ENCODE measurements at regions not wholly inside any gene's neighbourhood (a gene's known extent, or its start where the extent isn't known, plus 50 kb on each side); places are given as distances from the start of the nearest gene placed in this dataset.
A peak's percentile ranks its signal among the peaks of the same experiment; 100 is the strongest.
"Not testable (repeated sequence)": the region's sequence is repeated elsewhere in the genome, so short reads cannot be mapped to it uniquely, and the experiment has no call there.

- DNase-seq (ENCODE audit: low spot score) = no peak
Observed at GRCh38 chr1:191358724-191359123, 799.5 kb upstream of the RGS18 start.

GRCh38 chr1:191366686-191367085 lies 791.6 kb upstream of the RGS18 start:
- no peak for DNase-seq (ENCODE audit: low spot score)

DNA sequence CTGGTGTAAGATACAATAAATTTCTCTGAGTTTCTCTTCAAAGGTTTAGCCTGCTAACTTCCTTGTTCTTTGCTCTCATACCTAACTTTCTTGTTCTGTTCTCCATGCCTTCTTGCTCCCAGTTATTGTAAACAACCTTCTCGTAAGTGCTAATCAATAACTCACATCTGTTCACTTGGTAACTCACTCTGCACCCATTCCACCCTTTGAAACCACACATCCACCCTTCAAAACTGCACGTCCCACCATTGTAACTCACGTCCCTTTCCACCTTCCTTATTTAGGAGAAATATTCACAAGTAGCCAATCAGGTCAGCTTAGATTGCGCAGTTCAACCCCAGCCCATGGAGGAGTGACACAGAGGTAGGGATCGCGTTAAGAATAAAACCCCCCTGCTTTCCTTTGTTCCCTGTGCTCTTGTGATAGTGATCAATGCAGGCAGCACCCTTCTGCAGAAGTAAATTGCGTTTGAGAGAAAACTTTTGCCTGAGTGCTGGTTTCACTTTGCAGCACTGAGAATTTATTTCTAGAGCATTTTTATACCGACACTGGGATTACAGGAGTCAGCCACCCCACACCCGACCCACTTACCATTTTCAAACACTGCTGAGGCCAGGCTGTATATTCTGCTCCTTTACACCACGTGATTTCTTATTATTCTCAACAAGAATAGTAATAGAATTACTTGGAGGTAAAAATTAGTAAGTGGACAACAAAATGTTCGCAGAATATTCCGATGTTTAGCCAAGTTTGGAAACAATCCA lies 789.2 kb upstream of the RGS18 start:
- DNase-seq (ENCODE audit: low spot score) = no peak

DNA sequence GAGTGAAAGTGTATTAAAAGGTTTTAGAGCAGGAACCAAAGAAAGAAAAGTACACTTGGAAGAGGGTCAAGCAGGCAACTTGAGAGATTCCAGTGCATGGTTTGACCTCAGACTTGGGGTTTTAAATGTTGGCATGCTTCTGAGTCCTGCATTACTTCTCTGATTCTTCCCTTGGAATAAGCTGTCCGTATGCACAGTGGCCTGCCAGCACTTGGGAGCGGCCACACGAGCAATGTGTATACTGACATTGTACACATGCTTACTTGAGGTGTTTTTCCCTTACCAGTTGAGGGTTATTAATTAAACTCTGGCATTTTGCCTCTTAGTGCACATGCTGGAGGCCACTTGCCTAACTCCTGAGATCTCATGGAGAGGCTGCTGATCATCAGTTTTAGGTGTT lies 786.6 kb upstream of the RGS18 start:
- DNase-seq (ENCODE audit: low spot score) = no peak

GRCh38 chr1:191388283-191388682 lies 770.0 kb upstream of the RGS18 start:
- no peak for DNase-seq (ENCODE audit: low spot score)

DNA sequence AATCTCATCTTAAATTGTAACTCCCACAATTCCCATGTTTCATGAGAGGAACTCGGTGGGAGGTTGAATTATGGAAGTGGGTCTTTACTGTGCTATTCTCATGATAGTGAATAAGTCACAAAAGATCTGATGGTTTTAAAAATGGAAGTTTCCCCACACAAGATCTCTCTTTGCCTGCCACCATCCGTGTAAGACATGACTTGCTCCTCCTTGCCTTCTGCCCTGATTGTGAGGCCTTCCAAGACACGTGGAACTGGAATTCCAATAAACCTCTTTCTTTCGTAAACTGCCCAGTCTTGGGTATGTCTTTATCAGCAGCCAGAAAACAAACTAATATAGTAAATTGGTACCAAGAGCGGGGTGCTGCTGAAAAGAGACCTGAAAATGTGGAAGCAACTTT lies 761.6 kb upstream of the RGS18 start:
- DNase-seq (ENCODE audit: low spot score) = no peak

- DNase-seq (ENCODE audit: low spot score) = no peak
Observed at GRCh38 chr1:191398551-191398950, 759.7 kb upstream of the RGS18 start.

GRCh38 chr1:191405417-191405816 lies 752.8 kb upstream of the RGS18 start:
- no peak for DNase-seq (ENCODE audit: low spot score)

DNA sequence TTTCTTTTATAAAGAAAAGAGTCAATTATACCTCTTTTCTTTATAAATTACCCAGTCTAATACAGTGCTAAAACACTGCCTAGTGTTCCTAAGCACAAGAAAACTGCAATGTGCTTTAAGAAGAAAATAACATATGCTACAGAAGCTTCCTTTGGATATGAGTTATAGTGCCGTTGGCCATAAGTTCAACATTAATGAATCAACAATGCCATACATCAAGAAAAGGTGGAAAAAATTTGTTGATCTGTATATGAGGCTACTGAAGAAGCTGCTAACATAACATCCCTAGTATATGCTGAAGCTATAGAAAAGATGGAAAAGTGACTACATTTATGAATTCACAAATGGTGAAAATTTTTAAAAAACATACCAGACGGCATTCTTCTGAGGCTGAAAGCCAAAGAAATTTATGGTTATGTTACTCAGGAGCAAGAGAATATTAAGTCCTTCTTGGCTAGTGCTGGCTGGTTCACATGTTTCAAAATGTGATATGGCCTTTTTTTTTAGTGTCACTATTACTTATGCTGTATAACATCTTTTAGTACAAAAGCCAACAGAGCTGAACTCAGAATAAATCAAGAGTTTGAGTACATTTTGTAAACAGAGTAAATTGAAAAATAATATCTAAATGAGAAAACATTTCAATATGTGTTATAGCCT lies 743.2 kb upstream of the RGS18 start:
- DNase-seq (ENCODE audit: low spot score) = no peak

DNA sequence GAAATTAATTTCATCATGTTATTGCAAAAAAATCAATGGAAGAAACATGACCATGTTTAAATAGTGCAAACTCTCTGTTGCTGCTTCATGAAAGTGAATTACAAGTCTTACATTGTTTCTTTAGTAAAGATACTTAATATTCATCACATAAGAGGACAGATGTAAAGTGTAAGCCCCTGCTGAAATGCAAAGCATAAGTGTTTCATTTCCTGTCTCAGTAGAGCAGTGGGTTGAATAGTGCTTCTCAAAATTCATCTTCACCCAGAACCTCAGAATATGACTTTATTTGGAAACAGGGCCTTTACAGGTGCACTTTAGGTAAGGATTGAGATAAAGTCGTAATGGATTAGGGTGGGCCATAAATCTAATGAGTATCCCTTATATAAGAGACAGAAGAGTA lies 738.4 kb upstream of the RGS18 start:
- DNase-seq (ENCODE audit: low spot score) = no peak

GRCh38 chr1:191427593-191427992 lies 730.7 kb upstream of the RGS18 start:
- DNase-seq (ENCODE audit: low spot score) = no peak

DNA sequence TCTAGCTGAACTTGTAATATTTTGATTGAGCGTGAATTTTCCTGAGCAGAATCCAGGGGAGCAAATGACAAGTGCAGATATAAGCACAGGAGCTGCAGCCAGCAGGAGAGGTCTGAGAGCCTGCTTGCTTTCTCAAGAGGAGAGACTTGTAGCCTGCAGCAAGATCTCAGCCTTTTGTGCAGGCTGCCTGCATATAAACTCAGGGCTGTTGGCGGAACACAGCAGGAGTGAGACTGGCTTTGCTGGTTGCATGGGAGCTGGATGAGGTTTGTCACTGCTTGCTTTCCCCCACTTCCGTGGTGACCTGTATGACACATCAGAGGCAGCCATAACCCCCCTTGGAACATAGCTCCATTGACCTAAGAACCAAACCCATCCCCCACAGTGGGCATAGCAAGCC lies 725.4 kb upstream of the RGS18 start:
- no peak for DNase-seq (ENCODE audit: low spot score)

DNA sequence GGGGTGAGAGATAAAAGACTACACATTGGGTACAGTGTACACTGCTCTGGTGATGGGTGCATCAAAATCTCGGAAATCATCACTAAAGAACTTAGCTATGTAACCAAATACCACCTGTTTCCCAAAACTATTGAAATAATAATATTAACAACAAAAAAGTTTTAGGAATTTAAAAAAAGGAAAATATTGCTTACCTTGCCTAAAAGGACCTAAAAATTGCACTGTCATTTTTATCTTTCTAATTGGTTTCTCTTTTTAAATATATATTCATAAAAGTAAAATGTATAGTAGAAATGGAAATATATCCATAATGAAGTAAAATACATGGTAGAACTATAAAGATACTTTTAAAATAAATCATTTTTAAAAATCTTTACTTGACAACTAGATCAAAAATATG lies 719.3 kb upstream of the RGS18 start:
- DNase-seq (ENCODE audit: low spot score) = no peak

DNA sequence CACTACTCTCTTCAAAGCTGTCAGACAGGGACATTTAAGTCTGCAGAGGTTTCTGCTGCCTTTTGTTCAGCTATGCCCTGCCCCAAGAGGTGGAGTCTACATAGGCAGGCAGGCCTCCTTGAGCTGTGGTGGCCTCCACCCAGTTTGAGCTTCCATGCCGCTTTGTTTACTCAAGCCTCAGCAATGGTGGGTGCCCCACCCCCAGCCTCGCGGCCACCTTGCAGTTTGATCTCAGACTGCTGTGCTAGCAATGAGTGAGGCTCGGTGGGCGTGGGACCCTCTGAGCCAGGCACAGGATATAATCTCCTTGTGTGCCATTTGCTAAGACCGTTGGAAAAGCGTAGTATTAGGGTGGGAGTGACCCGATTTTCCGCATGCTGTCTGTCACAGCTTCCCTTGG lies 710.0 kb upstream of the RGS18 start:
- DNase-seq (ENCODE audit: low spot score) = not testable (repeated sequence)

DNA sequence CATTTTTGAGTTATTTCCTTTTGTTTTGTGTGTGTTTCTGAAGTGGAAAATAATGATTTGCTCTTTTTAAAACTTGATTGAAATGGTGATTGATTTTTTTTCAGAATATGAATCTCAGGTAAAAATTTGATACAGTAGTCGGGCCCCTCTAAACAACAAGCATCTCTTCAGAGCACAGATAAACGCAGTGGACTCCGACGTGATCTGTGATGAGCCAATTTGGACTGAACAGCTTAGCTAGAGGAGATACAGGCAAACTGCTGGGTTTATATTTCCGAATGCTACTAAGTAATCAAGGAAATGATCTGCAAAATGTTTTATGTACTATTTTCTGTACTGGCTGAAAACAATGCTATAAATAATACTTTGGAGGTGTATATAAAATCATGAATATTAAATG lies 705.7 kb upstream of the RGS18 start:
- DNase-seq (ENCODE audit: low spot score) = no peak

DNA sequence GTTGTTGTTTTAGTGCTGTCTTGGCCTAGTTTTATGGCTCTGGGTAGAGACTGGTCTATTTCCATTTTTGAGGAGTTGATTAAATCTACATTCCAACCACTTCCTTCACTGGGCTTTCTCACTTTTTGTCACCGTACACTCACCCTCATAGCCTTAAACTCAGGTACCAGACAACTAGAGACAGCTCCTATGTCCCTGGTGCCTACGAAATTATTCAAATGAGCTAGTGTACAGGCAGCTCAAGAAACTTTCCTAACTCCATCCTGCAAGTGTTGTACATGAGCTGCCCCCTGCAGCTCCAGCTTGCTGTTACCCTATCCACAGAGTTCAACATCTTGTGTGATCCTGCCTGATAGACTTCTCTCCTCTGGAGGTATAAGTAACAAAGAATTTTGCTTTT lies 704.8 kb upstream of the RGS18 start:
- DNase-seq (ENCODE audit: low spot score) = no peak

DNA sequence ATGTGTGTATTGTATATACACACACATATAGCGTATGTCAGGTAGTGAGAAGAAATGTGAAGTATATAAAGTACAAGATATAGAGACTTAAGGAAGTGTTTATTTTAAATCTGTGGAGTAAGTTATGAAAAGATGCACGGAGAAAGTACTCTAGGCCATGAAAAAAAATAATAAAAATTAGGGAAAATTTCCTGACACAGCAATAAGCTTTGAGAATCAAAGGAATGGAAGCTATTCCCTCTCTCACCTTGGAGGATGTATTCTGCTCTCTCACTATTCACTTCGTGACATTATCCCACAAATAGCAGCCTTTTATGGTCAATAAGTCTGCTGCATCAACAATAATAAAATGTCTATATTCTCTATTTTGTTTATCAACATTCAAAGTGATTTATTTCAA lies 700.4 kb upstream of the RGS18 start:
- DNase-seq (ENCODE audit: low spot score) = no peak

GRCh38 chr1:191460234-191460633 lies 698.0 kb upstream of the RGS18 start:
- DNase-seq (ENCODE audit: low spot score) = no peak

- DNase-seq (ENCODE audit: low spot score) = no peak
Observed at GRCh38 chr1:191483988-191484387, 674.3 kb upstream of the RGS18 start.

DNA sequence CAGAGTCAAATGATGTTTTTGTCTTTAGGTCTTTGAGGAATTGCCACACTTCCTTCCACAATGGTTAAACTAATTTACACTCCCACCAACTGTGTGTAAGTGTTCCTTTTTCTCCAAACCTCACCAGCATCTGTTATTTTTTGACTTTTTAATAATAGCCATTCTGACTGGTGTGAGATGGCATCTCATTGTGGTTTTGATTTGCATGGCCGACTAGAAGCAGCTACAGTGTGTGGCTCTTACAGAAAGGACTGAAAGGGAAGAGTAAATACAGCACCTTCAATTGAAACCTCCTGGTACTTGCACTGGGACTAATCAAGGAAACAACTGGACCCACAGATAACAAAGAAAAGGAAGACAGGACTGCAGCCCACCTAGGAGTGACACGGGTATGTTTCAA lies 668.0 kb upstream of the RGS18 start:
- no peak for DNase-seq (ENCODE audit: low spot score)

GRCh38 chr1:191495040-191495439 lies 663.2 kb upstream of the RGS18 start:
- peak; percentile 6 for DNase-seq (ENCODE audit: low spot score)

- peak; percentile 83 for DNase-seq (ENCODE audit: low spot score)
Observed at GRCh38 chr1:191498318-191498717, 659.9 kb upstream of the RGS18 start.

- DNase-seq (ENCODE audit: low spot score) = no peak
Observed at GRCh38 chr1:191498825-191499224, 659.4 kb upstream of the RGS18 start.

DNA sequence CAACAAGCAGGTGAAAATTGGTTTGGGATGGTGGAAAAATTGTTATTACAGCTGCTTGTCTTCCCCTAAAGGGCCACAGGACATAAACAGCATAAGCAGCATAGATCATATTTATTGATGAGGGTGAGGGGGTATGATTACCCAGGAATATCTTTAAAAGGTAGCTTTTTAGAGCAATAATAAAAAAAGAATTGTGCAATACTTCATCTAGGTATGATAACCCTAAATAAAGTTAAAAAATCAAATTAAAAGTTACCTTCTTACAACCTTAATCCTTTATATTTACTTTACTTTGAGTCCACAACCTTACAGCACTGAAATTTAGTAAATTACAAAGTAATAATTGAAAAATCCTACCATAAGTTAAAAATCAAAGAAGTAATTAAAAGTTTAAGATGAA lies 653.3 kb upstream of the RGS18 start:
- no peak for DNase-seq (ENCODE audit: low spot score)
